Calu3 (cell line): ENCODE measurements at regions not wholly inside any gene's neighbourhood (a gene's known extent, or its start where the extent isn't known, plus 50 kb on each side); places are given as distances from the start of the nearest gene placed in this dataset.

Source experiments
- BruUV-seq: library from RNA; stranded (reverse); fragments of 400-500 nt; replicated peaks from 2 replicates; lab custom pipeline; 2021; lab: Mats Ljungman, UMichigan
- CTCF ChIA-PET: fragments of 300-600 bp; sonication (Branson Sonifier 250); formaldehyde crosslinking; loops from one replicate; lab custom pipeline; 2022; ENCODE audit warnings: antibody characterized with exemption; lab: Charles Lee
- DNase-seq: peaks from one replicate; pipeline ENCODE4 v3.0.0; 2022
- H3K27ac Mint-ChIP-seq: one replicate; pipeline ENCODE4 v1.8.0; 2022; ENCODE audit warnings: mixed read lengths; ENCODE audit not compliant: unreplicated experiment
- H3K27me3 Mint-ChIP-seq: one replicate; pipeline ENCODE4 v1.8.0; 2022; ENCODE audit warnings: mixed read lengths; ENCODE audit not compliant: unreplicated experiment
- H3K36me3 Mint-ChIP-seq: one replicate; pipeline ENCODE4 v1.8.0; 2022; ENCODE audit warnings: mild to moderate bottlenecking, moderate library complexity, mixed read lengths; ENCODE audit not compliant: insufficient read depth, unreplicated experiment
- H3K4me1 Mint-ChIP-seq: one replicate; pipeline ENCODE4 v1.8.0; 2022; ENCODE audit warnings: mild to moderate bottlenecking, low read depth, mixed read lengths; ENCODE audit not compliant: unreplicated experiment
- H3K4me3 Mint-ChIP-seq: one replicate; pipeline ENCODE4 v1.8.0; 2022; ENCODE audit warnings: mild to moderate bottlenecking, low read depth, moderate library complexity, mixed read lengths; ENCODE audit not compliant: unreplicated experiment
- H3K9me3 Mint-ChIP-seq: one replicate; pipeline ENCODE4 v1.8.0; 2022; ENCODE audit warnings: low read depth, mixed read lengths; ENCODE audit not compliant: unreplicated experiment
- CTCF ChIP-seq: fragments of 200-600 bp; IDR thresholded peaks from one replicate; pipeline ENCODE4 v1.8.0; 2022; ENCODE audit warnings: antibody characterized with exemption; ENCODE audit not compliant: unreplicated experiment
- intact Hi-C: fragments of 100-400 bp; cut with micrococcal nuclease; formaldehyde crosslinking; loops from one replicate; pipeline ENCODE4 v1.10.0; 2022; ENCODE audit not compliant: unreplicated experiment

- Mint-ChIP-seq H3K4me3 (no peak overlapping the region), H3K27ac (no peak overlapping the region), H3K4me1 (no peaks in the 10 kb centered on the region), H3K27me3 (no peaks in the 10 kb centered on the region), H3K9me3 (no peaks in the 10 kb centered on the region), H3K36me3 (no peaks in the 10 kb centered on the region)
- no TSS peak for BruUV-seq
- CTCF ChIA-PET, result no interaction called here
- DNase-seq, result no peak
- TF ChIP-seq CTCF, result no peak
- intact Hi-C loops, result no loop called here
Observed at GRCh38 chr6:112701201-112701600, 354.1 kb downstream of the RFPL4B start.

DNA sequence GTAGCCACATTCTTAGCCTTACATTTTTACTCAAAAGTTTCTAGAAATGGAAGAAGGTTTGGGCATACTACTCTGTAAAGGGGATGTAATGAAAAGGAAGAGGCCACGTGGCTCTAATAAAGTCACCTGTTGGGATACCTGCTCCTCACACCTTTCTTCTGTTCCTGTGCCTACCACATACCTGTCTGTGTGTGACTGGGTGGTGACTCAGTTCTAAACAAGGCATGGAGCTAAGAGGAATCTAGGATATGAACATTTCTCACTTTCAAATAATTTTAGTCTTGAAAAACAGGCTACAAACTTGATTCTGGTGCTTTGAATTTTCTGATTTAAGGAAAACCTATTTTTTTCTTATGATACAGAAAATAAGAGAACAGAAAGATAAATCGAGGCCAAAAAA lies 363.6 kb downstream of the RFPL4B start:
- CTCF ChIA-PET, result no interaction called here
- BruUV-seq, result no TSS peak
- H3K4me3 Mint-ChIP-seq, result no peak overlapping the region
- H3K27me3 Mint-ChIP-seq, result no peaks in the 10 kb centered on the region
- no peak overlapping the region for H3K27ac Mint-ChIP-seq
- intact Hi-C loops, result no loop called here
- no peaks in the 10 kb centered on the region for H3K36me3 Mint-ChIP-seq
- DNase-seq, result no peak
- H3K4me1 Mint-ChIP-seq, result no peaks in the 10 kb centered on the region
- H3K9me3 Mint-ChIP-seq, result no peaks in the 10 kb centered on the region
- TF ChIP-seq CTCF, result no peak

DNA sequence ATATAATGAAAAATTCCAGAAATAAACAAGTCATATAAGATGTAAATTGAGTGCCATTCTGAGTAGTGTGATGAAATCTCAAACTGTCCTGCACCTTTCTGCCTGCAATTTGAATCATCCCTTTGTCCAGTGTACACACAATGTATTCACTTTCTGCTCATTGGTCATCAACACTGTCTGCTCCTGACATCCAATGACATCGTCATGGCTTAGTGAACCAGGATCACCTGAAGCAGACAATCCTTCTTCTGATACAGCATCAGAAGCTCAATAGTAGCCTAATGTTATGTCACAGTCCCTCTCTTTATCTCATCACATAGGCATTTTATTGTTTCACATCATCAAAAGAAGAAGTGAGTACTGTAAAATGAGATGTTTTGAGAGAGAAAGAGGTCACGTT lies 366.3 kb downstream of the RFPL4B start:
- Mint-ChIP-seq H3K36me3 (no peaks in the 10 kb centered on the region), H3K27ac (no peak overlapping the region), H3K27me3 (no peaks in the 10 kb centered on the region), H3K4me3 (no peak overlapping the region), H3K9me3 (no peaks in the 10 kb centered on the region), H3K4me1 (no peaks in the 10 kb centered on the region)
- intact Hi-C loops, result no loop called here
- CTCF ChIA-PET, result no interaction called here
- TF ChIP-seq CTCF, result no peak
- no TSS peak for BruUV-seq
- no peak for DNase-seq

GRCh38 chr6:112717401-112717800 lies 370.3 kb downstream of the RFPL4B start:
- CTCF ChIA-PET, result no interaction called here
- no peak for DNase-seq
- H3K27me3 Mint-ChIP-seq, result no peaks in the 10 kb centered on the region
- intact Hi-C loops, result no loop called here
- BruUV-seq, result no TSS peak
- H3K27ac Mint-ChIP-seq, result no peak overlapping the region
- H3K4me1 Mint-ChIP-seq, result no peaks in the 10 kb centered on the region
- no peak overlapping the region for H3K4me3 Mint-ChIP-seq
- H3K9me3 Mint-ChIP-seq, result no peaks in the 10 kb centered on the region
- H3K36me3 Mint-ChIP-seq, result no peaks in the 10 kb centered on the region
- no peak for TF ChIP-seq CTCF

DNA sequence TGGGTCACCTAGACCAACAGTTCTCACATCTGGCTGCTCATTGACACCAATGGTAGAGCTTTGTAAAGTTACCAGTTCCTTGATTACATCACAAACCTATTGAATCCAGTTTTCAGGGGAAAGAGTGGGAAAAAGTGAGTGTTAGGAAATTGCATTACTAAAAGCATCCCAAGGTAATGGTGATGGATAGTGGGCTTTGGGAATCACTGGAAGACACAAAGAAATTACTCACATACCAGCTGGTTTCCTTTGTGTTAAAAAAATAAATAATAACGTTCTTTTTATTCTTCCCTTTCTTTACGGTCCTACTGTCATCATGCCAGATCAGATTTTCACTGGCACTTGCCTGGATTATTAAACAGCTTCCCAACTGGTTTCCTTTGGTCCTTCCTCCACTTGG lies 370.7 kb downstream of the RFPL4B start:
- no peaks in the 10 kb centered on the region for H3K9me3 Mint-ChIP-seq
- CTCF ChIA-PET, result no interaction called here
- no peak overlapping the region for H3K27ac Mint-ChIP-seq
- no peaks in the 10 kb centered on the region for H3K4me1 Mint-ChIP-seq
- H3K4me3 Mint-ChIP-seq, result no peak overlapping the region
- no peaks in the 10 kb centered on the region for H3K27me3 Mint-ChIP-seq
- TF ChIP-seq CTCF, result no peak
- DNase-seq, result no peak
- intact Hi-C loops, result no loop called here
- no TSS peak for BruUV-seq
- no peaks in the 10 kb centered on the region for H3K36me3 Mint-ChIP-seq
